ENCODE measurements at regions not wholly inside any gene's neighbourhood (a gene's known extent, or its start where the extent isn't known, plus 50 kb on each side); places are given as distances from the start of the nearest gene placed in this dataset.

- no peaks in the 10 kb centered on the region for H3K79me2 ChIP-seq (ENCODE audit: insufficient read depth, low read length)
- no peak overlapping the region for H3K4me3 ChIP-seq (ENCODE audit: low read length, poor library complexity, severe bottlenecking)
- no peak for TF ChIP-seq EZH2phosphoT487 (IDR thresholded peaks at IDR 0.05; ENCODE audit: borderline replicate concordance)
- TF ChIP-seq CTCF (conservative IDR thresholded peaks at IDR 0.05; ENCODE audit: low read length): no peak
- H3K36me3 ChIP-seq (ENCODE audit: insufficient read depth, low read length): no peaks in the 10 kb centered on the region
- H3K9ac ChIP-seq (ENCODE audit: low read depth, low read length, poor library complexity, severe bottlenecking): no peak overlapping the region
- no peak overlapping the region for H2AFZ ChIP-seq (ENCODE audit: low read length)
- H3K4me1 ChIP-seq (ENCODE audit: insufficient read depth, low read length, poor library complexity, severe bottlenecking): peaks cover 8% of the 10 kb centered on the region
- no peaks in the 10 kb centered on the region for H3K27me3 ChIP-seq (ENCODE audit: insufficient read depth, low read length, poor library complexity, severe bottlenecking)
- no peaks in the 10 kb centered on the region for H4K20me1 ChIP-seq (ENCODE audit: insufficient read depth, low read length, poor library complexity, severe bottlenecking)
- H3K4me2 ChIP-seq (ENCODE audit: low read depth, low read length, poor library complexity, severe bottlenecking): no peak overlapping the region
- no peaks in the 10 kb centered on the region for H3F3A ChIP-seq (ENCODE audit: low read depth)
- no peaks in the 10 kb centered on the region for H3K9me2 ChIP-seq (replicated peaks; ENCODE audit: low read depth, low read length)
- no peaks in the 10 kb centered on the region for H3K9me3 ChIP-seq (ENCODE audit: insufficient read depth, low read depth, low read length)
Observed at GRCh38 chr13:31675440-31675953, 63.8 kb upstream of the RXFP2 start.

DNA sequence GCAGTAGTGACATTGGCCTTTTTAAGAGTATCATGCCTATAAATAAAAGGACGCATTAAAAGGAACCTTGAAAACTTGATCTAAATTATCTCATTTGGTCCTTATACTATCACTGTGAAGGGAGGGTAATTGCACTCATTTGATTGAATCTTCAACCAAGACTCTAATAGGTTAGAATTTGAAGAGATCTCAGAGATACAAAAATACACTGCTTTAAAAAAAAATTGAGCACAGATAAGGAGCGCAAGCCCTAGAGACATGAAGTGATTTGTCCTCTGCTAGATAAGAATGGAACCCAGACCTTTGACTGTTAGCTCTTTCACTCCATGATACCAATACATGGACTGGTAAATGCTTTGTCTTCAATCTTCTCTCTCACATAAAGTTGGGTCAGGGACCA is 58.2 kb upstream of the RXFP2 start:
- no peak overlapping the region for H2AFZ ChIP-seq (ENCODE audit: low read length)
- no peaks in the 10 kb centered on the region for H4K20me1 ChIP-seq (ENCODE audit: insufficient read depth, low read length, poor library complexity, severe bottlenecking)
- no peak overlapping the region for H3K9ac ChIP-seq (ENCODE audit: low read depth, low read length, poor library complexity, severe bottlenecking)
- no peaks in the 10 kb centered on the region for H3K79me2 ChIP-seq (ENCODE audit: insufficient read depth, low read length)
- no peaks in the 10 kb centered on the region for H3K4me1 ChIP-seq (ENCODE audit: insufficient read depth, low read length, poor library complexity, severe bottlenecking)
- no peak for TF ChIP-seq EZH2phosphoT487 (IDR thresholded peaks at IDR 0.05; ENCODE audit: borderline replicate concordance)
- TF ChIP-seq CTCF (conservative IDR thresholded peaks at IDR 0.05; ENCODE audit: low read length): no peak
- H3K9me2 ChIP-seq (replicated peaks; ENCODE audit: low read depth, low read length): no peaks in the 10 kb centered on the region
- H3K27me3 ChIP-seq (ENCODE audit: insufficient read depth, low read length, poor library complexity, severe bottlenecking): no peaks in the 10 kb centered on the region
- H3K4me3 ChIP-seq (ENCODE audit: low read length, poor library complexity, severe bottlenecking): no peak overlapping the region
- no peaks in the 10 kb centered on the region for H3K9me3 ChIP-seq (ENCODE audit: insufficient read depth, low read depth, low read length)
- H3K4me2 ChIP-seq (ENCODE audit: low read depth, low read length, poor library complexity, severe bottlenecking): no peak overlapping the region
- no peaks in the 10 kb centered on the region for H3F3A ChIP-seq (ENCODE audit: low read depth)
- H3K36me3 ChIP-seq (ENCODE audit: insufficient read depth, low read length): no peaks in the 10 kb centered on the region

GRCh38 chr13:31684466-31684865 is 54.9 kb upstream of the RXFP2 start:
- no peak overlapping the region for H3K4me3 ChIP-seq (ENCODE audit: low read length, poor library complexity, severe bottlenecking)
- no peak overlapping the region for H2AFZ ChIP-seq (ENCODE audit: low read length)
- H3K9me2 ChIP-seq (replicated peaks; ENCODE audit: low read depth, low read length): no peaks in the 10 kb centered on the region
- H3K79me2 ChIP-seq (ENCODE audit: insufficient read depth, low read length): no peaks in the 10 kb centered on the region
- H4K20me1 ChIP-seq (ENCODE audit: insufficient read depth, low read length, poor library complexity, severe bottlenecking): no peaks in the 10 kb centered on the region
- TF ChIP-seq EZH2phosphoT487 (IDR thresholded peaks at IDR 0.05; ENCODE audit: borderline replicate concordance) (no peak), CTCF (conservative IDR thresholded peaks at IDR 0.05; ENCODE audit: low read length) (no peak)
- no peaks in the 10 kb centered on the region for H3K36me3 ChIP-seq (ENCODE audit: insufficient read depth, low read length)
- H3K4me1 ChIP-seq (ENCODE audit: insufficient read depth, low read length, poor library complexity, severe bottlenecking): no peaks in the 10 kb centered on the region
- H3K4me2 ChIP-seq (ENCODE audit: low read depth, low read length, poor library complexity, severe bottlenecking): no peak overlapping the region
- H3K27me3 ChIP-seq (ENCODE audit: insufficient read depth, low read length, poor library complexity, severe bottlenecking): no peaks in the 10 kb centered on the region
- H3K9ac ChIP-seq (ENCODE audit: low read depth, low read length, poor library complexity, severe bottlenecking): no peak overlapping the region
- no peaks in the 10 kb centered on the region for H3F3A ChIP-seq (ENCODE audit: low read depth)
- no peaks in the 10 kb centered on the region for H3K9me3 ChIP-seq (ENCODE audit: insufficient read depth, low read depth, low read length)

Data from Loucy (cell line).